B cell (primary cell): ENCODE measurements at regions not wholly inside any gene's neighbourhood (a gene's known extent, or its start where the extent isn't known, plus 50 kb on each side); places are given as distances from the start of the nearest gene placed in this dataset.

ENCODE experiments used
- ATAC-seq: fragments of 200-7000 bp; cut with Tn5 transposase; one replicate; pipeline ENCODE4 v1.10.0; 2021; ENCODE audit warnings: low read depth, mild to moderate bottlenecking, moderate number of reproducible peaks, moderate library complexity
- CTCF ChIA-PET: fragments of 350-600 bp; sonication (Branson Sonifier 250); formaldehyde crosslinking; loops from one replicate; lab custom pipeline; 2021; ENCODE audit warnings: antibody characterized with exemption, inconsistent platforms; lab: Charles Lee
- POLR2A ChIA-PET: fragments of 350-600 bp; sonication (Branson Sonifier 250); formaldehyde crosslinking; loops from one replicate; lab custom pipeline; 2021; ENCODE audit warnings: antibody characterized with exemption; lab: Charles Lee
- DNase-seq: peaks from one replicate; pipeline ENCODE4 v3.0.0; 2013
- H2AFZ ChIP-seq: 2 replicates; pipeline ENCODE4 v1.6.1; 2012; ENCODE audit warnings: mild to moderate bottlenecking, low read depth, low read length; ENCODE audit not compliant: insufficient read depth, poor library complexity, severe bottlenecking
- H3K27ac ChIP-seq, 2 donors: 1 replicate in 1 of 2; 2 replicates in 1 of 2; pipeline ENCODE4 v1.5.1; 2012 to 2013; ENCODE audit warnings: low read length in 2 of 2, mild to moderate bottlenecking in 2 of 2, moderate library complexity in 1 of 2
- H3K27me3 ChIP-seq, 4 experiments: fragments of 200-600 bp in 1 of 4; sonication (generic) in 1 of 4; replicated peaks in 1 of 4; 1 replicate in 2 of 4; 2 replicates in 2 of 4; pipeline versions ENCODE4 v1.6.1 to v1.7.0; 2013 to 2016; ENCODE audit warnings: low read length in 3 of 4, mild to moderate bottlenecking in 2 of 4, mixed read lengths in 1 of 4, moderate library complexity in 1 of 4; ENCODE audit not compliant: insufficient read depth in 4 of 4, control insufficient read depth in 3 of 4; ENCODE audit errors: control extremely low read depth in 1 of 4
- H3K36me3 ChIP-seq, 2 experiments: replicated peaks in 1 of 2; 1 replicate in 1 of 2; 2 replicates in 1 of 2; pipeline versions ENCODE4 v1.6.1 to v1.7.1; 2013; ENCODE audit warnings: low read length in 1 of 2; ENCODE audit not compliant: insufficient read depth in 2 of 2, control insufficient read depth in 1 of 2; ENCODE audit errors: control extremely low read depth in 1 of 2, extremely low read depth in 1 of 2
- H3K4me1 ChIP-seq, 2 donors: fragments of 200-600 bp in 1 of 2; sonication (generic) in 1 of 2; 1 replicate in 1 of 2; 2 replicates in 1 of 2; pipeline versions ENCODE4 v1.5.1 to v1.6.1; 2013 to 2017; ENCODE audit warnings: low read length in 2 of 2; ENCODE audit not compliant: control insufficient read depth in 2 of 2, insufficient read depth in 2 of 2
- H3K4me2 ChIP-seq: replicated peaks from 2 replicates; pipeline ENCODE3; 2012; ENCODE audit warnings: mild to moderate bottlenecking, low read depth, low read length; ENCODE audit not compliant: poor library complexity, severe bottlenecking
- H3K4me3 ChIP-seq, 5 experiments: fragments of 200-600 bp in 1 of 5; sonication (generic) in 1 of 5; 1 replicate in 3 of 5; 2 replicates in 2 of 5; pipeline versions ENCODE4 v1.5.1 to v1.7.0; 2011 to 2016; ENCODE audit warnings: low read length in 4 of 5, mild to moderate bottlenecking in 4 of 5, low read depth in 2 of 5, control low read depth in 1 of 5, moderate library complexity in 1 of 5; ENCODE audit not compliant: insufficient read depth in 1 of 5; ENCODE audit errors: control extremely low read depth in 1 of 5, extremely low read depth in 1 of 5
- H3K79me2 ChIP-seq: fragments of 200-600 bp; sonication (generic); one replicate; pipeline ENCODE4 v1.6.0; 2016; ENCODE audit warnings: low read length; ENCODE audit not compliant: control insufficient read depth, insufficient read depth
- H3K9ac ChIP-seq: fragments of 200-600 bp; sonication (generic); 2 replicates; pipeline ENCODE4 v1.6.1; 2017; ENCODE audit warnings: mild to moderate bottlenecking, low read length, moderate library complexity
- H3K9me3 ChIP-seq, 3 donors: one replicate each; pipeline versions ENCODE4 v1.6.1 to v1.7.1; 2013; ENCODE audit warnings: low read length in 2 of 3; ENCODE audit not compliant: control insufficient read depth in 2 of 3, insufficient read depth in 1 of 3; ENCODE audit errors: control extremely low read depth in 1 of 3
- H4K20me1 ChIP-seq: 2 replicates; pipeline ENCODE4 v1.6.0; 2012; ENCODE audit warnings: mild to moderate bottlenecking, low read length; ENCODE audit not compliant: insufficient read depth, control insufficient read depth, poor library complexity, severe bottlenecking
- H3K27ac Mint-ChIP-seq: one replicate; pipeline ENCODE4 v1.8.0; 2021; ENCODE audit warnings: mixed read lengths
- H3K27me3 Mint-ChIP-seq: one replicate; pipeline ENCODE4 v1.8.0; 2021; ENCODE audit warnings: mixed read lengths
- H3K4me1 Mint-ChIP-seq: one replicate; pipeline ENCODE4 v1.8.0; 2021; ENCODE audit warnings: mixed read lengths
- H3K4me3 Mint-ChIP-seq: one replicate; pipeline ENCODE4 v1.8.0; 2021; ENCODE audit warnings: mixed read lengths
- H3K9me3 Mint-ChIP-seq: one replicate; pipeline ENCODE4 v1.8.0; 2022; ENCODE audit warnings: mixed read lengths; ENCODE audit not compliant: insufficient read depth
- EZH2 ChIP-seq: IDR thresholded peaks from 2 replicates; pipeline ENCODE4 v1.6.1; 2012; ENCODE audit warnings: borderline replicate concordance, low read depth, mild to moderate bottlenecking, moderate library complexity, low read length; ENCODE audit not compliant: insufficient read depth, poor library complexity, severe bottlenecking
- WGBS: methylation state at CpG from one replicate; pipeline ENCODE4 v1.1.5; 2013; ENCODE audit warnings: missing lambda C conversion rate; ENCODE audit not compliant: insufficient coverage; 5-methylcytosine and 5-hydroxymethylcytosine counted together
- intact Hi-C: fragments of 100-400 bp; cut with micrococcal nuclease; formaldehyde crosslinking; loops from one replicate; pipeline ENCODE4 v1.10.0; 2022
- TF ChIP-seq, protein P1 (sequence below): fragments of 200-600 bp; IDR thresholded peaks from one replicate; pipeline ENCODE4 v1.8.0; 2022; ENCODE audit warnings: antibody characterized with exemption, mild to moderate bottlenecking

DNA sequence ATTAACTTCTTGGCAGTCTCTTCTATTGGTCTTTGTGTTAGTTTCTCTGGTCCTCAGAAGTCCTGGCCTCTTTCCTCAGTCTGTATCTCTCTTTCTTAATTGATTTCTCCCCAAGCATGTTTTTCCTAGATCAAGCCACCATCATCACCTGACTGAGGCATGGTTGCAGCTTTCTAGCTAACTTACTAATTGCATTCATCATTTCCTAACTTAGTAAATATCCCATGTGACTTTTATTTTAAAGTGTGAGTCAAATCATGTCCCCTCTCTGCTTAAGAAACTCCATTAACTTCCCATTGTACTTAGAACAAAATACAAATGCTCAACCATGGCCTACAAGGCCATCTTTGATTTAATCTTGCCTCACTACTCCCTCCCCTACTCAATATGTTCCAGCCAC lies 135.4 kb upstream of the FRMD4B start:
- intact Hi-C loops: no loop called here
- ChIA-PET POLR2A (no interaction called here), CTCF (no interaction called here)
- ATAC-seq (no peak), DNase-seq (no peak)
- H3K4me1 ChIP-seq: no peaks in the 10 kb centered on the region
- Mint-ChIP-seq H3K4me3 (no peak overlapping the region), H3K4me1 (no peaks in the 10 kb centered on the region), H3K9me3 (no peaks in the 10 kb centered on the region), H3K27ac (no peak overlapping the region), H3K27me3 (no peaks in the 10 kb centered on the region)
- no peak overlapping the region for H3K27ac ChIP-seq
- no peaks in the 10 kb centered on the region for H3K36me3 ChIP-seq
- no peaks in the 10 kb centered on the region for H3K79me2 ChIP-seq
- no peak overlapping the region for H3K4me2 ChIP-seq
- H3K27me3 ChIP-seq: no peaks in the 10 kb centered on the region
- peaks cover 0 to 5% (median 0%) of the 10 kb centered on the region in 3 donors for H3K9me3 ChIP-seq
- TF ChIP-seq EZH2: no peak
- TF ChIP-seq, protein P1, sequence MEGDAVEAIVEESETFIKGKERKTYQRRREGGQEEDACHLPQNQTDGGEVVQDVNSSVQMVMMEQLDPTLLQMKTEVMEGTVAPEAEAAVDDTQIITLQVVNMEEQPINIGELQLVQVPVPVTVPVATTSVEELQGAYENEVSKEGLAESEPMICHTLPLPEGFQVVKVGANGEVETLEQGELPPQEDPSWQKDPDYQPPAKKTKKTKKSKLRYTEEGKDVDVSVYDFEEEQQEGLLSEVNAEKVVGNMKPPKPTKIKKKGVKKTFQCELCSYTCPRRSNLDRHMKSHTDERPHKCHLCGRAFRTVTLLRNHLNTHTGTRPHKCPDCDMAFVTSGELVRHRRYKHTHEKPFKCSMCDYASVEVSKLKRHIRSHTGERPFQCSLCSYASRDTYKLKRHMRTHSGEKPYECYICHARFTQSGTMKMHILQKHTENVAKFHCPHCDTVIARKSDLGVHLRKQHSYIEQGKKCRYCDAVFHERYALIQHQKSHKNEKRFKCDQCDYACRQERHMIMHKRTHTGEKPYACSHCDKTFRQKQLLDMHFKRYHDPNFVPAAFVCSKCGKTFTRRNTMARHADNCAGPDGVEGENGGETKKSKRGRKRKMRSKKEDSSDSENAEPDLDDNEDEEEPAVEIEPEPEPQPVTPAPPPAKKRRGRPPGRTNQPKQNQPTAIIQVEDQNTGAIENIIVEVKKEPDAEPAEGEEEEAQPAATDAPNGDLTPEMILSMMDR: no peak
- H2AFZ ChIP-seq: no peak overlapping the region
- no peaks in the 10 kb centered on the region for H4K20me1 ChIP-seq
- no peak overlapping the region for H3K9ac ChIP-seq
- no peak overlapping the region for H3K4me3 ChIP-seq

DNA sequence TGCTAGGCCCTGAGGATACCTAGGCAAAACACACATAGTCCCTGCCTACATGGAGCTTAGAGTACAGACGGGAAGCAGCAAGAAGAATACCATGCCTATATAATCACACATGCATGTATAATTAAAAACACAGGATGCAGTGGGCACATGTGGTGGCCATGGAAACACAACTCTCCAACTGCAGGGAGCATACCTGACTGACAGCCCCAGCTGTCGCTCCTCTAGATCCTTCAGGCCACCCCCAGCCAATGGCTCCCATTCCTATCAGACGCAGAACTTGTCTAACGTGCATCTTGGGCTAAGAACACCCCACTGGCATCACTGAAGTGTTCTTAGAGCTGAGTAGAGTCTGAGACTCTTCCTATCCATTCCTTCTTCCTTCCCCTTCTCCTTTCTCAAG lies 125.5 kb upstream of the FRMD4B start:
- no peaks in the 10 kb centered on the region for H3K4me1 ChIP-seq
- H3K4me1 Mint-ChIP-seq: no peaks in the 10 kb centered on the region
- H3K27me3 Mint-ChIP-seq: no peaks in the 10 kb centered on the region
- no peak overlapping the region for H3K9ac ChIP-seq
- H3K4me3 Mint-ChIP-seq: no peak overlapping the region
- WGBS: 77% methylated on average over 3 of the region's 4 CpGs
- no peaks in the 10 kb centered on the region for H3K79me2 ChIP-seq
- no peaks in the 10 kb centered on the region for H3K9me3 ChIP-seq
- H3K9me3 Mint-ChIP-seq: peaks cover 3% of the 10 kb centered on the region
- H3K27me3 ChIP-seq: peaks cover 0 to 3% (median 0%) of the 10 kb centered on the region in 4 experiments
- DNase-seq (no peak), ATAC-seq (no peak)
- no peak overlapping the region for H2AFZ ChIP-seq
- no peaks in the 10 kb centered on the region for H3K36me3 ChIP-seq
- H3K27ac ChIP-seq: no peak overlapping the region
- H3K4me3 ChIP-seq: no peak overlapping the region
- intact Hi-C loops: no loop called here
- H4K20me1 ChIP-seq: no peaks in the 10 kb centered on the region
- H3K27ac Mint-ChIP-seq: no peak overlapping the region
- H3K4me2 ChIP-seq: no peak overlapping the region
- CTCF ChIA-PET: no interaction called here
- no peak for TF ChIP-seq EZH2
- TF ChIP-seq, protein P1: no peak
- POLR2A ChIA-PET: no interaction called here
